ENCODE measurements at regions not wholly inside any gene's neighbourhood (a gene's known extent, or its start where the extent isn't known, plus 50 kb on each side); places are given as distances from the start of the nearest gene placed in this dataset.

- H3K9me3 ChIP-seq = no peaks in the 10 kb centered on the region
- no peak overlapping the region for H3K4me3 ChIP-seq
- no peaks in the 10 kb centered on the region for H3K36me3 ChIP-seq
- no peaks in the 10 kb centered on the region for H3K4me1 ChIP-seq
- no peak overlapping the region for H3K27ac ChIP-seq
- no peaks in the 10 kb centered on the region for H3K27me3 ChIP-seq
- no peak for DNase-seq
- intact Hi-C loops (cut with DNase I; ENCODE audit: low total_unique reads) = no loop called here
- TF ChIP-seq POLR2A (IDR thresholded peaks at IDR 0.05) (no peak), CTCF (IDR thresholded peaks at IDR 0.05) (no peak)
Observed at GRCh38 chr3:22720596-22720995, 482.5 kb upstream of the UBE2E2 start.

- H3K27me3 ChIP-seq = no peaks in the 10 kb centered on the region
- H3K4me1 ChIP-seq = no peaks in the 10 kb centered on the region
- TF ChIP-seq POLR2A (IDR thresholded peaks at IDR 0.05) = no peak
- no peak for TF ChIP-seq CTCF (IDR thresholded peaks at IDR 0.05)
- no peak for DNase-seq
- no peaks in the 10 kb centered on the region for H3K36me3 ChIP-seq
- intact Hi-C loops (cut with DNase I; ENCODE audit: low total_unique reads) = no loop called here
- H3K9me3 ChIP-seq = no peaks in the 10 kb centered on the region
- no peak overlapping the region for H3K4me3 ChIP-seq
- H3K27ac ChIP-seq = no peak overlapping the region
Observed at GRCh38 chr3:22724420-22724819, 478.7 kb upstream of the UBE2E2 start.

- intact Hi-C loops (cut with DNase I; ENCODE audit: low total_unique reads) = no loop called here
- no peak for DNase-seq
- Histone ChIP-seq H3K4me3 (no peak overlapping the region), H3K27me3 (no peaks in the 10 kb centered on the region), H3K9me3 (no peaks in the 10 kb centered on the region), H3K27ac (no peak overlapping the region), H3K4me1 (no peaks in the 10 kb centered on the region), H3K36me3 (no peaks in the 10 kb centered on the region)
- TF ChIP-seq POLR2A (IDR thresholded peaks at IDR 0.05) = no peak
- no peak for TF ChIP-seq CTCF (IDR thresholded peaks at IDR 0.05)
Observed at GRCh38 chr3:22728406-22728805, 474.7 kb upstream of the UBE2E2 start.

GRCh38 chr3:22729212-22729611 lies 473.9 kb upstream of the UBE2E2 start:
- H3K27me3 ChIP-seq = no peaks in the 10 kb centered on the region
- no peaks in the 10 kb centered on the region for H3K9me3 ChIP-seq
- H3K27ac ChIP-seq = no peak overlapping the region
- intact Hi-C loops (cut with DNase I; ENCODE audit: low total_unique reads) = no loop called here
- no peaks in the 10 kb centered on the region for H3K4me1 ChIP-seq
- H3K36me3 ChIP-seq = no peaks in the 10 kb centered on the region
- no peak overlapping the region for H3K4me3 ChIP-seq
- no peak for DNase-seq
- TF ChIP-seq POLR2A (IDR thresholded peaks at IDR 0.05) = no peak
- no peak for TF ChIP-seq CTCF (IDR thresholded peaks at IDR 0.05)

GRCh38 chr3:22729981-22730380 lies 473.1 kb upstream of the UBE2E2 start:
- Histone ChIP-seq H3K27me3 (no peaks in the 10 kb centered on the region), H3K27ac (no peak overlapping the region), H3K9me3 (no peaks in the 10 kb centered on the region), H3K36me3 (no peaks in the 10 kb centered on the region), H3K4me1 (no peaks in the 10 kb centered on the region), H3K4me3 (no peak overlapping the region)
- intact Hi-C loops (cut with DNase I; ENCODE audit: low total_unique reads) = no loop called here
- no peak for DNase-seq
- TF ChIP-seq CTCF (IDR thresholded peaks at IDR 0.05) = no peak
